CD14-positive monocyte (primary cell): ENCODE measurements at regions not wholly inside any gene's neighbourhood (a gene's known extent, or its start where the extent isn't known, plus 50 kb on each side); places are given as distances from the start of the nearest gene placed in this dataset.

Experiments used
- DNase-seq, 3 donors: peaks; one replicate each; pipeline ENCODE4 v3.0.0-alpha.2; 2011 to 2022
- H2AFZ ChIP-seq: 2 replicates; pipeline ENCODE4 v1.6.0; 2012; ENCODE audit warnings: mild to moderate bottlenecking, low read depth, low read length, inconsistent platforms; ENCODE audit not compliant: insufficient read depth, poor library complexity, severe bottlenecking
- H3K27ac ChIP-seq, 2 donors: 1 replicate in 1 of 2; 2 replicates in 1 of 2; pipeline ENCODE4 v1.5.1; 2012 to 2013; ENCODE audit warnings: low read length in 2 of 2, control low read depth in 1 of 2, inconsistent platforms in 1 of 2, low read depth in 1 of 2, mild to moderate bottlenecking in 1 of 2
- H3K27me3 ChIP-seq, 2 donors: one replicate each; pipeline versions ENCODE4 v1.6.0 to v1.6.1; 2011 to 2013; ENCODE audit warnings: low read length in 2 of 2; ENCODE audit not compliant: control insufficient read depth in 2 of 2, insufficient read depth in 2 of 2
- H3K36me3 ChIP-seq, 2 donors: replicated peaks in 1 of 2; 1 replicate in 1 of 2; 2 replicates in 1 of 2; pipeline versions ENCODE4 v1.5.1 to v1.6.1; 2012 to 2013; ENCODE audit warnings: low read length in 2 of 2, control low read depth in 1 of 2, inconsistent platforms in 1 of 2, mild to moderate bottlenecking in 1 of 2; ENCODE audit not compliant: insufficient read depth in 2 of 2, control insufficient read depth in 1 of 2
- H3K4me1 ChIP-seq, 2 donors: 1 replicate in 1 of 2; 2 replicates in 1 of 2; pipeline versions ENCODE4 v1.5.1 to v1.6.1; 2012 to 2013; ENCODE audit warnings: low read length in 2 of 2, control low read depth in 1 of 2, inconsistent platforms in 1 of 2, mild to moderate bottlenecking in 1 of 2, moderate library complexity in 1 of 2; ENCODE audit not compliant: insufficient read depth in 2 of 2, control insufficient read depth in 1 of 2
- H3K4me2 ChIP-seq: replicated peaks from 2 replicates; pipeline ENCODE3; 2012; ENCODE audit warnings: low read length, moderate library complexity, mild to moderate bottlenecking; ENCODE audit not compliant: poor library complexity, severe bottlenecking; ENCODE audit errors: extremely low read depth
- H3K4me3 ChIP-seq, 3 experiments: fragments of 200-600 bp in 1 of 3; sonication (generic) in 1 of 3; replicated peaks in 1 of 3; 1 replicate in 2 of 3; 2 replicates in 1 of 3; pipeline ENCODE4 v1.5.1; 2011 to 2013; ENCODE audit warnings: low read length in 3 of 3, mild to moderate bottlenecking in 3 of 3, control low read depth in 2 of 3, low read depth in 2 of 3, inconsistent platforms in 1 of 3, moderate library complexity in 1 of 3
- H3K79me2 ChIP-seq: 2 replicates; pipeline ENCODE4 v1.6.0; 2012; ENCODE audit warnings: mild to moderate bottlenecking, control low read depth, inconsistent platforms, low read length, moderate library complexity; ENCODE audit not compliant: insufficient read depth
- H3K9ac ChIP-seq: 2 replicates; pipeline ENCODE4 v1.6.0; 2017; ENCODE audit warnings: low read length, mild to moderate bottlenecking; ENCODE audit not compliant: insufficient read depth, poor library complexity, severe bottlenecking
- H3K9me3 ChIP-seq, 2 donors: replicated peaks in 1 of 2; 1 replicate in 1 of 2; 2 replicates in 1 of 2; pipeline versions ENCODE4 v1.5.1 to v1.6.1; 2012 to 2013; ENCODE audit warnings: low read length in 2 of 2, control low read depth in 1 of 2; ENCODE audit not compliant: control insufficient read depth in 1 of 2, insufficient read depth in 1 of 2
- H4K20me1 ChIP-seq: 2 replicates; pipeline ENCODE4 v1.6.0; 2012; ENCODE audit warnings: mild to moderate bottlenecking, low read length, control low read depth, moderate library complexity; ENCODE audit not compliant: insufficient read depth
- H3K27ac Mint-ChIP-seq, 7 donors: one replicate each; pipeline ENCODE4 v1.8.0; 2020; ENCODE audit warnings: mild to moderate bottlenecking in 7 of 7, mixed read lengths in 7 of 7, moderate library complexity in 6 of 7, inconsistent platforms in 2 of 7
- H3K27me3 Mint-ChIP-seq, 3 donors: one replicate each; pipeline ENCODE4 v1.8.0; 2021 to 2022; ENCODE audit warnings: low read depth in 3 of 3, mild to moderate bottlenecking in 3 of 3, mixed read lengths in 3 of 3, moderate library complexity in 3 of 3, inconsistent platforms in 1 of 3
- H3K36me3 Mint-ChIP-seq, 2 donors: one replicate each; pipeline ENCODE4 v1.8.0; 2020; ENCODE audit warnings: mixed read lengths in 2 of 2, inconsistent platforms in 1 of 2, mild to moderate bottlenecking in 1 of 2
- H3K4me1 Mint-ChIP-seq: one replicate; pipeline ENCODE4 v1.8.0; 2020; ENCODE audit warnings: mild to moderate bottlenecking, mixed read lengths
- H3K4me3 Mint-ChIP-seq, 2 donors: one replicate each; pipeline ENCODE4 v1.8.0; 2020; ENCODE audit warnings: mild to moderate bottlenecking in 2 of 2, mixed read lengths in 2 of 2, moderate library complexity in 1 of 2
- H3K9me3 Mint-ChIP-seq, 7 donors: one replicate each; pipeline ENCODE4 v1.8.0; 2020 to 2022; ENCODE audit warnings: mixed read lengths in 7 of 7, mild to moderate bottlenecking in 6 of 7, moderate library complexity in 6 of 7, inconsistent platforms in 2 of 7
- WGBS: methylation state at CpG from one replicate; pipeline ENCODE4 v1.1.5; 2013; ENCODE audit warnings: missing lambda C conversion rate; ENCODE audit not compliant: insufficient coverage; 5-methylcytosine and 5-hydroxymethylcytosine counted together
- intact Hi-C, 2 donors: fragments of 100-400 bp; cut with micrococcal nuclease; formaldehyde crosslinking; loops; one replicate each; pipeline versions ENCODE4 v1.15.0 to v1.15.1; 2023
- TF ChIP-seq, protein P1 (sequence below): fragments of 200-600 bp; IDR thresholded peaks from one replicate; pipeline ENCODE4 v1.8.0; 2022; ENCODE audit warnings: antibody characterized with exemption, mild to moderate bottlenecking

DNA sequence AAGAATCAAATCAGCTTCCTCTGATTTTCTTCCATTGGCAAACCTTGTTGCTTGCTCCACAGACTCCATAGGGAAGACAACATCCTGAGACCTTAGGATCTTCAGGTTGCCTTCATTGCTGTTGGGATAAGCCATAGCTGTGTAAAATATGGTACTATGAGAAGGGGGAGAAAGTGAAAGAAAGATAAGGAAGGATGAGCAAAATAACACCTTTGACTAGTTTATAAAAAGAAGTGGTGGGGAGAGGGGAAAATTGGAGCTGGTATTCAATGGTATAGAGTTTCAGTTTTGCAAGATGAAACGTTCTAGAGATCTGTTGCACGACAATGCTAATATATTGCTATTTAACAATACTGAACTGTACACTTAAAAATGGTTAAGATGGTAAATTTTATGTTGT is 180.4 kb upstream of the PHYHIPL start:
- WGBS = no CpG with 5 or more reads among the region's 2 CpGs
- H3K27ac ChIP-seq = no peak overlapping the region
- H3K9me3 ChIP-seq = no peaks in the 10 kb centered on the region
- Mint-ChIP-seq H3K4me1 (no peaks in the 10 kb centered on the region), H3K27me3 (no peaks in the 10 kb centered on the region), H3K4me3 (no peak overlapping the region), H3K27ac (no peak overlapping the region), H3K9me3 (peaks cover 0 to 11% (median 2%) of the 10 kb centered on the region in 7 donors), H3K36me3 (no peaks in the 10 kb centered on the region)
- no peak for DNase-seq
- no peaks in the 10 kb centered on the region for H3K36me3 ChIP-seq
- H3K4me1 ChIP-seq = no peaks in the 10 kb centered on the region
- no peak overlapping the region for H3K4me2 ChIP-seq
- intact Hi-C loops = no loop called here
- H3K79me2 ChIP-seq = no peaks in the 10 kb centered on the region
- H3K27me3 ChIP-seq = no peaks in the 10 kb centered on the region
- TF ChIP-seq, protein P1, sequence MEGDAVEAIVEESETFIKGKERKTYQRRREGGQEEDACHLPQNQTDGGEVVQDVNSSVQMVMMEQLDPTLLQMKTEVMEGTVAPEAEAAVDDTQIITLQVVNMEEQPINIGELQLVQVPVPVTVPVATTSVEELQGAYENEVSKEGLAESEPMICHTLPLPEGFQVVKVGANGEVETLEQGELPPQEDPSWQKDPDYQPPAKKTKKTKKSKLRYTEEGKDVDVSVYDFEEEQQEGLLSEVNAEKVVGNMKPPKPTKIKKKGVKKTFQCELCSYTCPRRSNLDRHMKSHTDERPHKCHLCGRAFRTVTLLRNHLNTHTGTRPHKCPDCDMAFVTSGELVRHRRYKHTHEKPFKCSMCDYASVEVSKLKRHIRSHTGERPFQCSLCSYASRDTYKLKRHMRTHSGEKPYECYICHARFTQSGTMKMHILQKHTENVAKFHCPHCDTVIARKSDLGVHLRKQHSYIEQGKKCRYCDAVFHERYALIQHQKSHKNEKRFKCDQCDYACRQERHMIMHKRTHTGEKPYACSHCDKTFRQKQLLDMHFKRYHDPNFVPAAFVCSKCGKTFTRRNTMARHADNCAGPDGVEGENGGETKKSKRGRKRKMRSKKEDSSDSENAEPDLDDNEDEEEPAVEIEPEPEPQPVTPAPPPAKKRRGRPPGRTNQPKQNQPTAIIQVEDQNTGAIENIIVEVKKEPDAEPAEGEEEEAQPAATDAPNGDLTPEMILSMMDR = no peak
- no peak overlapping the region for H3K9ac ChIP-seq
- H3K4me3 ChIP-seq = no peak overlapping the region
- no peaks in the 10 kb centered on the region for H4K20me1 ChIP-seq
- no peak overlapping the region for H2AFZ ChIP-seq

- H4K20me1 ChIP-seq = no peaks in the 10 kb centered on the region
- no peak overlapping the region for H3K27ac ChIP-seq
- Mint-ChIP-seq H3K36me3 (no peaks in the 10 kb centered on the region), H3K9me3 (peaks cover 0 to 9% (median 1%) of the 10 kb centered on the region in 7 donors), H3K4me3 (no peak overlapping the region), H3K27ac (no peak overlapping the region), H3K27me3 (no peaks in the 10 kb centered on the region), H3K4me1 (no peaks in the 10 kb centered on the region)
- H3K4me2 ChIP-seq = no peak overlapping the region
- H3K9me3 ChIP-seq = no peaks in the 10 kb centered on the region
- H3K27me3 ChIP-seq = no peaks in the 10 kb centered on the region
- H3K4me1 ChIP-seq = no peaks in the 10 kb centered on the region
- H2AFZ ChIP-seq = no peak overlapping the region
- WGBS = no CpG with 5 or more reads among the region's 2 CpGs
- no peaks in the 10 kb centered on the region for H3K79me2 ChIP-seq
- TF ChIP-seq, protein P1 = no peak
- no peak for DNase-seq
- H3K36me3 ChIP-seq = no peaks in the 10 kb centered on the region
- no peak overlapping the region for H3K4me3 ChIP-seq
- intact Hi-C loops = no loop called here
- no peak overlapping the region for H3K9ac ChIP-seq
Measured at GRCh38 chr10:58996866-58997265, 179.6 kb upstream of the PHYHIPL start.
